PC-9 (cell line): ENCODE measurements at regions not wholly inside any gene's neighbourhood (a gene's known extent, or its start where the extent isn't known, plus 50 kb on each side); places are given as distances from the start of the nearest gene placed in this dataset.

Experiments used
- EZH2 ChIP-seq: fragments of 200-600 bp; sonication (generic); IDR thresholded peaks from 2 replicates; pipeline ENCODE4 v1.8.0; 2017; ENCODE audit warnings: antibody characterized with exemption, low read depth
- TF ChIP-seq, protein P1 (sequence below): fragments of 200-600 bp; sonication (generic); conservative IDR thresholded peaks from 2 replicates; pipeline ENCODE4 v1.6.1; 2017; ENCODE audit warnings: mixed run types, antibody characterized with exemption, mild to moderate bottlenecking, moderate library complexity

DNA sequence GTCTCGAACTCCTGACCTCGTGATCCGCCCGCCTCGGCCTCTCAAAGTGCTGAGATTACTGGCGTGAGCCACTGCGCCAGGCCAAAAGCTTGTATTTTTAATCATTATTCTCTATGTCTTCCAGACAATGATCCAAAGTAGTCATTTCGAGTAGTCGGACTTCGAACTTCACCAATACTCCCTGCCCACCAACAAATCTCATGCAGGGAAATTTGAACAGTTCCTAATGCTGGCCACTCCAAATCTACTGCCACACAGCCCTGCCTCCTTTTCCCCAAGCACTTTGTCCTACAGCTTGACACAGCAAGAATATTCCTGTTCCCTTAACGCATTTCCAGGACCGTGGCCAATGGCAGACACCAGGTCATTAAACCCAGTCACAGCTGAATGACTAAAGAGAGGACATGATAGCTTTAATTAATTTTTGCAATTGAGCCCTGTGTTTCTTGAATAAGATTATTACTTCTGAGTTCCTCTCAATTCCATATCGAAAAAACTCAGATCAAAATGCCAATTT, 142.3 kb upstream of the NRP1 start:
- TF ChIP-seq, protein P1, sequence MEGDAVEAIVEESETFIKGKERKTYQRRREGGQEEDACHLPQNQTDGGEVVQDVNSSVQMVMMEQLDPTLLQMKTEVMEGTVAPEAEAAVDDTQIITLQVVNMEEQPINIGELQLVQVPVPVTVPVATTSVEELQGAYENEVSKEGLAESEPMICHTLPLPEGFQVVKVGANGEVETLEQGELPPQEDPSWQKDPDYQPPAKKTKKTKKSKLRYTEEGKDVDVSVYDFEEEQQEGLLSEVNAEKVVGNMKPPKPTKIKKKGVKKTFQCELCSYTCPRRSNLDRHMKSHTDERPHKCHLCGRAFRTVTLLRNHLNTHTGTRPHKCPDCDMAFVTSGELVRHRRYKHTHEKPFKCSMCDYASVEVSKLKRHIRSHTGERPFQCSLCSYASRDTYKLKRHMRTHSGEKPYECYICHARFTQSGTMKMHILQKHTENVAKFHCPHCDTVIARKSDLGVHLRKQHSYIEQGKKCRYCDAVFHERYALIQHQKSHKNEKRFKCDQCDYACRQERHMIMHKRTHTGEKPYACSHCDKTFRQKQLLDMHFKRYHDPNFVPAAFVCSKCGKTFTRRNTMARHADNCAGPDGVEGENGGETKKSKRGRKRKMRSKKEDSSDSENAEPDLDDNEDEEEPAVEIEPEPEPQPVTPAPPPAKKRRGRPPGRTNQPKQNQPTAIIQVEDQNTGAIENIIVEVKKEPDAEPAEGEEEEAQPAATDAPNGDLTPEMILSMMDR = no peak
- no peak for TF ChIP-seq EZH2
